H9 (cell line): ENCODE measurements at regions not wholly inside any gene's neighbourhood (a gene's known extent, or its start where the extent isn't known, plus 50 kb on each side); places are given as distances from the start of the nearest gene placed in this dataset.

Experiments
- DNase-seq: peaks from one replicate; pipeline ENCODE4 v3.0.0-alpha.2; 2017
- H2AFZ ChIP-seq: one replicate; pipeline ENCODE4 v1.6.1; 2013; ENCODE audit warnings: mild to moderate bottlenecking, low read length, control low read depth, moderate library complexity
- H2AK5ac ChIP-seq: 2 replicates; pipeline ENCODE4 v1.6.1; 2013; ENCODE audit warnings: low read length, control low read depth, mixed read lengths; ENCODE audit not compliant: insufficient read length
- H2BK120ac ChIP-seq: one replicate; pipeline ENCODE4 v1.6.1; 2013; ENCODE audit warnings: low read depth, mild to moderate bottlenecking, low read length, control low read depth, inconsistent platforms; ENCODE audit not compliant: poor library complexity, severe bottlenecking
- H2BK12ac ChIP-seq: 2 replicates; pipeline ENCODE4 v1.6.1; 2013; ENCODE audit warnings: low read length, control low read depth, mixed read lengths, low read depth; ENCODE audit not compliant: insufficient read length
- H2BK15ac ChIP-seq: 2 replicates; pipeline ENCODE4 v1.6.1; 2013; ENCODE audit warnings: low read depth, low read length, control low read depth
- H2BK20ac ChIP-seq: one replicate; pipeline ENCODE4 v1.6.1; 2013; ENCODE audit warnings: low read depth, mild to moderate bottlenecking, low read length, control low read depth, inconsistent platforms; ENCODE audit not compliant: poor library complexity, severe bottlenecking
- H2BK5ac ChIP-seq: 2 replicates; pipeline ENCODE4 v1.6.1; 2013; ENCODE audit warnings: low read length, control low read depth, mixed read lengths; ENCODE audit not compliant: insufficient read length
- H3K14ac ChIP-seq: 2 replicates; pipeline ENCODE4 v1.6.1; 2013; ENCODE audit warnings: low read length, control low read depth; ENCODE audit not compliant: insufficient read depth
- H3K18ac ChIP-seq: 2 replicates; pipeline ENCODE4 v1.6.1; 2013; ENCODE audit warnings: low read depth, mild to moderate bottlenecking, mixed read lengths, low read length, control low read depth; ENCODE audit not compliant: insufficient read length
- H3K23ac ChIP-seq: 2 replicates; pipeline ENCODE4 v1.6.1; 2013; ENCODE audit warnings: low read length, control low read depth, mixed read lengths, low read depth; ENCODE audit not compliant: insufficient read length
- H3K23me2 ChIP-seq: 2 replicates; pipeline ENCODE4 v1.6.1; 2013; ENCODE audit warnings: low read depth, mild to moderate bottlenecking, mixed read lengths, low read length, control low read depth; ENCODE audit not compliant: insufficient read length, poor library complexity, severe bottlenecking
- H3K27ac ChIP-seq: 2 replicates; pipeline ENCODE4 v1.5.1; 2013; ENCODE audit warnings: low read length, control low read depth, mixed read lengths, low read depth; ENCODE audit not compliant: insufficient read length
- H3K27me3 ChIP-seq: 2 replicates; pipeline ENCODE4 v1.6.1; 2013; ENCODE audit warnings: low read length, control low read depth, inconsistent platforms; ENCODE audit not compliant: insufficient read depth
- H3K4ac ChIP-seq: 2 replicates; pipeline ENCODE4 v1.6.1; 2013; ENCODE audit warnings: low read depth, mild to moderate bottlenecking, control low read depth, inconsistent platforms, low read length, moderate library complexity
- H3K4me1 ChIP-seq: 2 replicates; pipeline ENCODE4 v1.6.1; 2013; ENCODE audit warnings: low read length, control low read depth, inconsistent platforms; ENCODE audit not compliant: insufficient read depth
- H3K4me2 ChIP-seq: 2 replicates; pipeline ENCODE4 v1.6.1; 2013; ENCODE audit warnings: low read length, control low read depth, mixed read lengths; ENCODE audit not compliant: insufficient read length, insufficient read depth
- H3K56ac ChIP-seq: 2 replicates; pipeline ENCODE4 v1.6.1; 2013; ENCODE audit warnings: low read depth, mild to moderate bottlenecking, mixed read lengths, low read length, control low read depth; ENCODE audit not compliant: insufficient read length
- H3K79me1 ChIP-seq: 2 replicates; pipeline ENCODE4 v1.6.1; 2013; ENCODE audit warnings: low read depth, mild to moderate bottlenecking, moderate library complexity, low read length, control low read depth, inconsistent platforms; ENCODE audit not compliant: insufficient read depth, poor library complexity, severe bottlenecking
- H3K79me2 ChIP-seq: 2 replicates; pipeline ENCODE4 v1.6.1; 2013; ENCODE audit warnings: low read length, control low read depth, inconsistent platforms; ENCODE audit not compliant: insufficient read depth
- H3K9ac ChIP-seq: 2 replicates; pipeline ENCODE4 v1.6.1; 2013; ENCODE audit warnings: low read length, control low read depth, mixed read lengths; ENCODE audit not compliant: insufficient read length; ENCODE audit errors: extremely low read depth
- H3K9me3 ChIP-seq: one replicate; pipeline ENCODE4 v1.6.1; 2013; ENCODE audit warnings: low read depth, low read length, inconsistent platforms; ENCODE audit not compliant: control insufficient read depth
- H3T11ph ChIP-seq: one replicate; pipeline ENCODE4 v1.6.1; 2013; ENCODE audit warnings: mild to moderate bottlenecking, low read length, control low read depth, inconsistent platforms
- H4K20me1 ChIP-seq: one replicate; pipeline ENCODE4 v1.6.1; 2013; ENCODE audit not compliant: control insufficient read depth, insufficient read length, insufficient read depth
- H4K5ac ChIP-seq: 2 replicates; pipeline ENCODE4 v1.6.1; 2013; ENCODE audit warnings: low read depth, mild to moderate bottlenecking, mixed read lengths, low read length, control low read depth; ENCODE audit not compliant: insufficient read length
- H4K8ac ChIP-seq: replicated peaks from 2 replicates; pipeline ENCODE4 v1.6.1; 2013; ENCODE audit warnings: low read length, control low read depth, mixed read lengths, low read depth; ENCODE audit not compliant: insufficient read length
- H4K91ac ChIP-seq: 2 replicates; pipeline ENCODE4 v1.6.1; 2013; ENCODE audit warnings: low read depth, mild to moderate bottlenecking, moderate library complexity, mixed read lengths, low read length, control low read depth; ENCODE audit not compliant: insufficient read length
- H3K27ac Mint-ChIP-seq, 3 experiments: 2 replicates in 2 of 3; 3 replicates in 1 of 3; pipeline ENCODE4 v1.8.0; 2020 to 2021; ENCODE audit warnings: mixed read lengths in 3 of 3, mild to moderate bottlenecking in 1 of 3, moderate library complexity in 1 of 3
- H3K27me3 Mint-ChIP-seq: 2 replicates; pipeline ENCODE4 v1.8.0; 2021; ENCODE audit warnings: low read depth, mild to moderate bottlenecking, moderate library complexity, mixed read lengths
- H3K36me3 Mint-ChIP-seq, 3 experiments: 2 replicates in 2 of 3; 3 replicates in 1 of 3; pipeline ENCODE4 v1.8.0; 2020 to 2021; ENCODE audit warnings: low read depth in 3 of 3, mixed read lengths in 3 of 3; ENCODE audit not compliant: insufficient read depth in 1 of 3
- H3K4me1 Mint-ChIP-seq, 2 experiments: 2 replicates each; pipeline ENCODE4 v1.8.0; 2020; ENCODE audit warnings: mixed read lengths in 2 of 2
- H3K4me3 Mint-ChIP-seq, 2 experiments: 2 replicates in 1 of 2; 3 replicates in 1 of 2; pipeline ENCODE4 v1.8.0; 2020 to 2021; ENCODE audit warnings: mild to moderate bottlenecking in 2 of 2, mixed read lengths in 2 of 2, moderate library complexity in 1 of 2
- H3K9me3 Mint-ChIP-seq, 2 experiments: 2 replicates in 1 of 2; 3 replicates in 1 of 2; pipeline ENCODE4 v1.8.0; 2020; ENCODE audit warnings: mild to moderate bottlenecking in 2 of 2, mixed read lengths in 2 of 2, moderate library complexity in 1 of 2
- WGBS: extraction: QIAGEN DNeasy Blood & Tissue Kit; methylation state at CpG from one replicate; pipeline ENCODE4 v1.1.7; 2013; ENCODE audit warnings: missing lambda C conversion rate, low lambda C conversion rate, mixed read lengths; ENCODE audit not compliant: insufficient read length; ENCODE audit errors: extremely low coverage; 5-methylcytosine and 5-hydroxymethylcytosine counted together
- TF ChIP-seq, protein P1 (sequence below): fragments of 200-600 bp; sonication (generic); conservative IDR thresholded peaks from 3 replicates; pipeline ENCODE4 v1.8.0; 2021; ENCODE audit warnings: antibody characterized with exemption, mild to moderate bottlenecking

- no peaks in the 10 kb centered on the region for H3K4me1 ChIP-seq
- no peaks in the 10 kb centered on the region; the same call in 1 of the 2 replicates for H3K27me3 Mint-ChIP-seq
- no CpG with 5 or more reads among the region's 4 CpGs for WGBS
- no peak overlapping the region for H4K5ac ChIP-seq
- peaks cover 0 to 4% of the 10 kb centered on the region in 2 experiments; a peak in 3 of 4 replicates for H3K4me1 Mint-ChIP-seq
- no peaks in the 10 kb centered on the region for H3K79me2 ChIP-seq
- no peak overlapping the region for H3K4me2 ChIP-seq
- no peak overlapping the region for H4K8ac ChIP-seq
- H2BK12ac ChIP-seq: no peak overlapping the region
- no peak overlapping the region for H3K4ac ChIP-seq
- H3K27me3 ChIP-seq: no peaks in the 10 kb centered on the region
- TF ChIP-seq, protein P1, sequence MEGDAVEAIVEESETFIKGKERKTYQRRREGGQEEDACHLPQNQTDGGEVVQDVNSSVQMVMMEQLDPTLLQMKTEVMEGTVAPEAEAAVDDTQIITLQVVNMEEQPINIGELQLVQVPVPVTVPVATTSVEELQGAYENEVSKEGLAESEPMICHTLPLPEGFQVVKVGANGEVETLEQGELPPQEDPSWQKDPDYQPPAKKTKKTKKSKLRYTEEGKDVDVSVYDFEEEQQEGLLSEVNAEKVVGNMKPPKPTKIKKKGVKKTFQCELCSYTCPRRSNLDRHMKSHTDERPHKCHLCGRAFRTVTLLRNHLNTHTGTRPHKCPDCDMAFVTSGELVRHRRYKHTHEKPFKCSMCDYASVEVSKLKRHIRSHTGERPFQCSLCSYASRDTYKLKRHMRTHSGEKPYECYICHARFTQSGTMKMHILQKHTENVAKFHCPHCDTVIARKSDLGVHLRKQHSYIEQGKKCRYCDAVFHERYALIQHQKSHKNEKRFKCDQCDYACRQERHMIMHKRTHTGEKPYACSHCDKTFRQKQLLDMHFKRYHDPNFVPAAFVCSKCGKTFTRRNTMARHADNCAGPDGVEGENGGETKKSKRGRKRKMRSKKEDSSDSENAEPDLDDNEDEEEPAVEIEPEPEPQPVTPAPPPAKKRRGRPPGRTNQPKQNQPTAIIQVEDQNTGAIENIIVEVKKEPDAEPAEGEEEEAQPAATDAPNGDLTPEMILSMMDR: no peak
- H3K23ac ChIP-seq: no peak overlapping the region
- DNase-seq: no peak
- H2BK5ac ChIP-seq: no peak overlapping the region
- no peaks in the 10 kb centered on the region for H3K23me2 ChIP-seq
- H4K20me1 ChIP-seq: no peaks in the 10 kb centered on the region
- no peak overlapping the region for H2BK15ac ChIP-seq
- H3T11ph ChIP-seq: no peak overlapping the region
- no peak overlapping the region for H2BK20ac ChIP-seq
- H3K36me3 Mint-ChIP-seq: no peaks in the 10 kb centered on the region
- no peak overlapping the region for H2BK120ac ChIP-seq
- no peak overlapping the region for H3K27ac Mint-ChIP-seq
- H3K9me3 Mint-ChIP-seq: no peaks in the 10 kb centered on the region; a peak in 1 of 5 replicates
- H3K27ac ChIP-seq: no peak overlapping the region
- H3K79me1 ChIP-seq: no peaks in the 10 kb centered on the region
- no peaks in the 10 kb centered on the region for H3K9me3 ChIP-seq
- no peak overlapping the region for H2AK5ac ChIP-seq
- H3K9ac ChIP-seq: no peak overlapping the region
- H3K14ac ChIP-seq: no peak overlapping the region
- no peak overlapping the region for H3K18ac ChIP-seq
- no peak overlapping the region for H4K91ac ChIP-seq
- no peak overlapping the region for H3K56ac ChIP-seq
- H2AFZ ChIP-seq: no peak overlapping the region
- no peak overlapping the region for H3K4me3 Mint-ChIP-seq
Observed at GRCh38 chr6:78251931-78252330, 599.1 kb downstream of the MEI4 start.
